GM19351 (cell line): ENCODE measurements at regions not wholly inside any gene's neighbourhood (a gene's known extent, or its start where the extent isn't known, plus 50 kb on each side); places are given as distances from the start of the nearest gene placed in this dataset.

Experiments
- ATAC-seq: cut with Tn5 transposase; IDR thresholded peaks from one replicate; pipeline ENCODE4 v1.9.1; 2021; ENCODE audit warnings: mild to moderate bottlenecking, moderate library complexity; ENCODE audit not compliant: unreplicated experiment

DNA sequence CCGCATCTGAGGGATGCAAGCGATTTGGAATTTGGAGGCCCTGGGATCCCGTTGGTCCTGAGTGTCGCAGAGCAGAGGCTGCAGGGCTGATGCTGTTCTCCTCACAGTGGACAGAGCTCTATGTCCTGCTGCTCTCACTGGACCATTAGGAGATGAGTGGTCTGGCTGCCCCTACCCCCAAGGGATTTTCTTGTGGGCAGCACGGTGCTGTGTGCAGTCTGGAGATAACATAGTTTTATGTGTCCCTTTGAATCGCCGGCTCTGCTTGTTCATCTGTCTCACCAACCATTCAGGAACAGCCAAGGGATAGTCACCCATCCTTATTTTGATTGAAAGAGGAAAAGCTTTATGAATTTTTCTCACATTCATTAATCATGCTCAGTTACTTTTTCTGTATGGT, 49.9 kb downstream of the CHRM3 start:
- ATAC-seq: no peak

- ATAC-seq: no peak
These were observed 51.5 kb downstream of the CHRM3 start for GRCh38 chr1:239437822-239438221.

DNA sequence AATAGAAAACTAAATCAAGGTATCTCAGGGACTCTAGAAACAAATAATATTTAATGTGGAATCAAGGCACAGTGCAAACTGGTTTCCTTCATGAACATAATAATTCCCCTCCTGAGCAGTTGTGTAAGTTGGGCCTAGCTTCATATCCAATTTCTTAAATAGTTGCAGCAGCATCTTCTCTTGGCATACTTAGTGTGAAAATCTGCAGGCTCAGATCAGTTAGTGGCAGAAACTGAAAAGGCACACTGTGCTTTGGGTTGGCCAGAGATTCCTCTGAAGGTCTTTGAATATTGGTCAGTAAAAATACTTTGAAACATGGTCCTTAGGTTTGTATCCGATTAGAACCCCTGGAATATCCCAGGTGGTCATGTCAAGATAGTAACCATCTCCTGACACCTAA, 52.5 kb downstream of the CHRM3 start:
- ATAC-seq: no peak

DNA sequence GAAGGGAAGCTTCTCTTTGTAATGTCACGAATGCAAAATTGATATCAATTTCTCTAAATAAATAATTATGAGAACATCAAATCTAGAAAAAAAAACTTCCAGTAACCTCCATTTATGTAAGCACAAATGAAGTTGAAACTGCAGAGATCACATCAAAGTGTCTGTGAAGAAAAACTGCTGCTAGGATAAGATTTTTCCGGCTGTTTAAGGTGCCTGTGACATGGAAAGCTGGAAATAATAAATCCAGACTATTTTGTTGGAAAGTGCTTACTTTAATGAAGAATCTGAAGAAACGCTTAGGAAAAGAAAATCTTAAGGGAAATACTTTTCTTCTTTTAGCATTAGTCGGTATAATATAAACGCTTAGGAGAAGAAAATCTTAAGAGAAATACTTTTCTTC, 57.0 kb downstream of the CHRM3 start:
- no peak for ATAC-seq

- ATAC-seq: no peak
These were observed 60.2 kb downstream of the CHRM3 start for GRCh38 chr1:239446611-239447010.

GRCh38 chr1:239448911-239449310, 62.5 kb downstream of the CHRM3 start:
- no peak for ATAC-seq

- ATAC-seq: no peak
These were observed 69.4 kb downstream of the CHRM3 start for GRCh38 chr1:239455743-239456142.

- ATAC-seq: no peak
These were observed 70.4 kb downstream of the CHRM3 start for GRCh38 chr1:239456788-239457187.

- ATAC-seq: no peak
These were observed 71.2 kb downstream of the CHRM3 start for GRCh38 chr1:239457491-239458143.

DNA sequence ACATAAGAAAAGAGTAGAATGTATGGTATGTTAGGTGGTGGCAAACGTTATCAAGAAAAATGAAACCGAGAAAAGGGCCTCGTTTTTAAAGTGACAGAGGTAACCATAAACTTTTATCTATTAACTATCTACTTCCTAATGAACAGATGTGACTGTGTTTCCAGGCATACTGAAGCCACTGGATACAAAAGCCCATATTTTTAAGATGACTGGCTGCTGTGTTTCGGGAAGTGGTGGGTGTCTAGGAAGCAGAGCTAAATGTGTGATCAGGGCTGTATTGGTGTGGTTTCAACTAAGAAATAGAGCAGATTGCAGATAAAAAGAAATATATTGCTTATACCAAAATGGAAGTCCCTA, 71.8 kb downstream of the CHRM3 start:
- no peak for ATAC-seq

GRCh38 chr1:239467730-239468129, 81.4 kb downstream of the CHRM3 start:
- ATAC-seq: no peak

- ATAC-seq: no peak
These were observed 91.7 kb downstream of the CHRM3 start for GRCh38 chr1:239478069-239478468.

DNA sequence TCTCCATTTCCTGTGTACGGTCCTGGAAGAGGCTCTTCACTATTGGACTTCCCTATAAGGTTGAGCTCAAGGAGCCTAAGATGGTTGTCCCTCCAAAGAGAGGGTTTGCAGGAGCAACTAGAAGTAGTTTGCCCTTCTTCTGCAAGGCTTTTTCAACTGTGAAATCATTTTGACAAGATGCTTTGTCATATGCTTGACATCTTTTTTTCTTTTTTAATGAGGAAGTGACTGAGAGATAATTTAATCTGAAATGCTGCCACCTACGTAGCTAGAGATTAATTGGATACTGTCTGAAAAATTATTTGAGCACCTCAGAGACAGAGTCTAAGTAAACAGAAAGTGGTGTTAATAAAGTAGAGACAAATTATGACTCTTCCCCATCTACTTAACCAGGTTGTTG, 97.0 kb downstream of the CHRM3 start:
- no peak for ATAC-seq

DNA sequence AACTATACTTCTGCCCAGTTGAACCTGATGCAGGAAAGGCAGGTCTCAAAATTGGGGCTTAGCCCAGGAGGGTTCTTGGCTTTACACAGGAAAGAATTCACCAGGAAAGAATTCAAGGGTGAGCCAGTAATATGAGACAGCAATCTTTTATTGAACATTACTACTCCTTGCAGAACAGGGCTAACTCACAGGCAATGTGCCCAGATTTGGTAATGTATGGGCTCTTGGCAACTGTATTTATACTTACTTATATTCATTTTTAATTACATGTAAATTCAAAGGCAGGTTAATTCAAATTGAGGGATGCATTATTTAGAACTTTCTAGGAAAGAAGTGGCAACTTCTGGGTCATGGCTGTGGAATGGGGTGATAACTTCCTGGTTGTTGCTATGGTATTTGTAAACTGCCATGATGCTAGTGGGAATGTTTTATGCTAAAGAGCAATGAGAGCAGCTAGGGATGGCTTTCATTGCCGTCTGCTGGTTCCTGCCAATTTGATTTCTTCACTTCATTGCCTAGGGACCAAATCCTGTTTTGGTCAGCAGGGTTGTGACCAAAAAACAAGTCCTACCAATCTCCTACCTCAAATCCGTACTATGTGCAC, 107.5 kb downstream of the CHRM3 start:
- no peak for ATAC-seq

GRCh38 chr1:239505094-239505493, 118.7 kb downstream of the CHRM3 start:
- no peak for ATAC-seq

DNA sequence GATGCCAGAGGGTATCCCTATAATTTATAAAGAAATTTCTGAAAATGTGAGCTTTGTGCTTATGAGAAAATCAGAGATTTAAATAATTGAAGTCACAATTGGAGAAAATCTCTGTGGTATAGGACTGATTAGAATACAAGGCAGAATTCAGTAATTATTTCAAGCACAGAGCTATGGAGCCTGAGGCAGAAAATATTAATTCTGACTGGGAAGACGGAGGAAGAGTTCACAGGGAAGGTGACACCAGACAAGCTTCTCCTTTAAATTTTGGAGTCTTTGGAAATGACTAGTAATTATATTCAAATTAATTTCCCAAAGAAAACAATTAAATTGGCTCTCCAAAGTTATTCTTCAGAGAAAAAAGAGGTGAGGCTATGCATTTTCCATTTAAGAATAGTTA, 121.5 kb downstream of the CHRM3 start:
- ATAC-seq: no peak

- no peak for ATAC-seq
These were observed 125.5 kb downstream of the CHRM3 start for GRCh38 chr1:239511875-239512274.

DNA sequence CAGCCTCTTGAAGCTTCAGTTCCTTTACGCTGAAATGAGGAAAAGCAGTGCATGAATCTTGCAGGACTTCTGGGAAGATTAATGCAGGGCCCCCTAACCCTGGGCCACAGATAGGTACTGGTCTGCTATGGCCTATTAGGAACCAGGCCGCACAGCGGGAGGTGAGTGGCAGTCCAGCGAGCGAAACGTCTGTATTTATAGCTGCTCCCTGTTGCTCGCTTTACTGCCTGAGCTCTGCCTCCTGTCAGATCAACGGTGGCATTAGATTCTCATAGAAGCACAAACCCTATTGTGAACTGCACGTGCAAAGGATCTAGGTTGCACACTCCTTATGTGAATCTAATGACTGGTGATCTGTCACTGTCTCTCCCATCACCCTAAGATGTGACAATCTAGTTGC, 130.2 kb downstream of the CHRM3 start:
- no peak for ATAC-seq

- no peak for ATAC-seq
These were observed 140.0 kb downstream of the CHRM3 start for GRCh38 chr1:239526391-239526790.

- ATAC-seq: no peak
These were observed 140.8 kb downstream of the CHRM3 start for GRCh38 chr1:239527051-239527693.

DNA sequence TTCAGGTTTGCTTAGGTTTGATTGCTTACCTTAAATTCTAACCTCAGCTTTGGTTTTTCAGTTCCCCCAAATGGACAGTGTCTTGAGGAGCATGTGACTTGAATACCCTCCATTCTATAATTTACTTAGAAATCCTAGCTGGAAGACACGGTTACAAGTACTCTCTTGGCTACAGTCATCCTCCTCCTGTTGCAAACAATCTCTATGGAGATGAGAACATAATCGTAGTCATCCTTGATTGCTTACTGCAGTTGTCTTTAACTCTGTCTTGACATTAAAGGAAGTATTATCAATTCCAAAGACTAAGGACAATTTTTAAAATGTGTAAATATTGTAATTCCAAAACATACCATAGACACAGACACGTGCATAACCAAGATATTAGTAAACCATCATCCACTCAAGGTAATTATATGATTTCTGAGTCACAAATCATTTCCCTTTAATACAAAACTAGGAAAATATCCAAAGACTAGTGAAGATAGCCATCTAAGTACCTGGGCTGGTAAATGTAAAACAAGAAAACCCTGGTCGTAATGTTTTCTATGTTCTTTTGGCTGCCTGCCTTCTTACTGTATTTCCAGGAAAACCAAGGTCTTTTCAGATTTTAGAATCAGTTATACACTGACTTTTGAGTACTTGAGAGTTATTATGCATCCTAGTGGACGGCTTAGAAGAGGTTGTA, 149.9 kb downstream of the CHRM3 start:
- no peak for ATAC-seq

- no peak for ATAC-seq
These were observed 151.4 kb downstream of the CHRM3 start for GRCh38 chr1:239537795-239538194.
